ENCODE measurements at regions not wholly inside any gene's neighbourhood (a gene's known extent, or its start where the extent isn't known, plus 50 kb on each side); places are given as distances from the start of the nearest gene placed in this dataset.

- DNase-seq (ENCODE audit: low read depth, low spot score) (no peak), ATAC-seq (no peak)
- CTCF ChIA-PET: no interaction called here
- TF ChIP-seq CTCF (IDR thresholded peaks at IDR 0.05) (no peak), SIN3A (IDR thresholded peaks at IDR 0.05; ENCODE audit: borderline replicate concordance, insufficient read depth, low read depth, low read length) (no peak), REST (IDR thresholded peaks at IDR 0.05; ENCODE audit: insufficient read depth in 1 of 2, low read depth in 2 of 2, low read length in 1 of 2) (no peak), POLR2AphosphoS5 (IDR thresholded peaks at IDR 0.05; ENCODE audit: low read depth, low read length) (no peak), TCF7L2 (IDR thresholded peaks at IDR 0.05; ENCODE audit: low read depth, low read length) (no peak)
- Histone ChIP-seq H3K9me3 (ENCODE audit: control insufficient read depth, insufficient read depth, low read depth, low read length) (no peaks in the 10 kb centered on the region), H3K27me3 (ENCODE audit: control insufficient read depth, insufficient read depth, low read length) (no peaks in the 10 kb centered on the region), H3K27ac (ENCODE audit: low read length) (no peak overlapping the region), H3K4me3 (ENCODE audit: low read depth in 2 of 2, low read length in 2 of 2) (no peak overlapping the region), H3K4me1 (ENCODE audit: control insufficient read depth, insufficient read depth, low read length) (no peaks in the 10 kb centered on the region), H3K36me3 (ENCODE audit: control insufficient read depth, insufficient read depth, low read length) (no peaks in the 10 kb centered on the region)
- intact Hi-C loops (cut with micrococcal nuclease; ENCODE audit: unreplicated experiment) (no loop called here), in situ Hi-C loops (cut with HindIII; ENCODE audit: low pct_unique_long_range_greater_than_20kb, low sequenced_read_pairs) (no loop called here)
- BruUV-seq (replicated peaks): no TSS peak
- POLR2A ChIA-PET: no interaction called here
Observed at GRCh38 chr18:9043581-9043980, 58.9 kb upstream of the NDUFV2 start.

GRCh38 chr18:9047715-9048114, 54.8 kb upstream of the NDUFV2 start:
- no TSS peak for BruUV-seq (replicated peaks)
- no peaks in the 10 kb centered on the region for H3K27me3 ChIP-seq (ENCODE audit: control insufficient read depth, insufficient read depth, low read length)
- POLR2A ChIA-PET: no interaction called here
- CTCF ChIA-PET: no interaction called here
- no peak overlapping the region for H3K27ac ChIP-seq (ENCODE audit: low read length)
- intact Hi-C loops (cut with micrococcal nuclease; ENCODE audit: unreplicated experiment): no loop called here
- no peaks in the 10 kb centered on the region for H3K36me3 ChIP-seq (ENCODE audit: control insufficient read depth, insufficient read depth, low read length)
- no peaks in the 10 kb centered on the region for H3K4me1 ChIP-seq (ENCODE audit: control insufficient read depth, insufficient read depth, low read length)
- TF ChIP-seq POLR2AphosphoS5 (IDR thresholded peaks at IDR 0.05; ENCODE audit: low read depth, low read length) (no peak), REST (IDR thresholded peaks at IDR 0.05; ENCODE audit: insufficient read depth in 1 of 2, low read depth in 2 of 2, low read length in 1 of 2) (no peak), CTCF (IDR thresholded peaks at IDR 0.05) (no peak), TCF7L2 (IDR thresholded peaks at IDR 0.05; ENCODE audit: low read depth, low read length) (no peak)
- peaks cover 4% of the 10 kb centered on the region; the same call in 1 of the 2 replicates for H3K9me3 ChIP-seq (ENCODE audit: control insufficient read depth, insufficient read depth, low read depth, low read length)
- in situ Hi-C loops (cut with HindIII; ENCODE audit: low pct_unique_long_range_greater_than_20kb, low sequenced_read_pairs): no loop called here
- no peak for DNase-seq (ENCODE audit: low read depth, low spot score)
- H3K4me3 ChIP-seq (ENCODE audit: low read depth in 2 of 2, low read length in 2 of 2): no peak overlapping the region
- ATAC-seq: no peak

Data from Panc1 (cell line).